ENCODE measurements at regions not wholly inside any gene's neighbourhood (a gene's known extent, or its start where the extent isn't known, plus 50 kb on each side); places are given as distances from the start of the nearest gene placed in this dataset.

DNA sequence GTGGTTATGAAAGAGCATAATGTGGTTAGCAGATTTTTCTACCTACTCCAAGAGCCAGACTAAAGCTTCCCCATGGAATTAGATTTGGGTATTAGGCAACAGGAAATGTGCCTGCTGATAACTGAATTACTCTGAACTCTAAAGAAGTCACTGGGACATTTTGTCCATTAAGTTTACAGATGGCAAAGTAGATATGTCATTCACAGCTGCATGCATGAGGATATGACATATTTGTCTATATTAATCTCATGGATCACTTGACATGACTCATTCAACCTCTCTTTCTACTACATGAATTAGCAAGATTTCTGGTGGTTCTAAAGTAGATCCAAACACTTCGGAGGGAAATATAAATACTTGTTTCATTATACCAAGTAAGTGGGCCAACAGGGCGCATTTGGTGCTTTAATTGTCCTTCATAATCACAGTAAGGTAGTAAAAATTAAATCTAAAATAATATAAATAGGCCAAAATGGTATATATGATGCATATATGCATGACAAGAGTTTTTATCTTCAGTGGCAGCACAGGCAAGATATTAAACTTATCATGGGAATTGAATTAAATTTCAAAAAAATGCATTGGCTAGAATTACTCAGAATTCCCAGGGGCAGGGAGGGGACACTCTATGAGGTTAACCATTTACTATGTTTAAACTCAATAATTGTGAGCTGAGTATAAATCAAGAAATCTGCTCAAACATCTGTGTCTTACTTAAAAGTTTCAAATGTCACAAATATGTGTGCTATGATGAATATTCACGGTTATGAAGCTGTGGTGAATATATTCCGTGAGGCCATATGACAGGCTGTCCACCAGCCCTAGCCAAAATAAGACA is 365.3 kb upstream of the KCNMB2 start:
- no peak for TF ChIP-seq NRF1 (IDR thresholded peaks at IDR 0.05; ENCODE audit: low read depth, low read length)
- no peak for TF ChIP-seq TEAD4 (IDR thresholded peaks at IDR 0.05; ENCODE audit: low read depth, low read length)
- TF ChIP-seq TAF7 (optimal IDR thresholded peaks at IDR 0.05; ENCODE audit: borderline replicate concordance, low read depth, low read length), result no peak
- TF ChIP-seq POLR2AphosphoS5 (IDR thresholded peaks at IDR 0.05; ENCODE audit: low read depth, low read length), result no peak
- TF ChIP-seq CHD2 (IDR thresholded peaks at IDR 0.05; ENCODE audit: low read length), result no peak
- TF ChIP-seq RAD21 (IDR thresholded peaks at IDR 0.05 in 1 of 2, conservative IDR thresholded peaks at IDR 0.05 in 1 of 2; ENCODE audit: low read depth in 2 of 2, low read length in 2 of 2), result no peak
